Neural progenitor cell (in vitro differentiated cells): ENCODE measurements at regions not wholly inside any gene's neighbourhood (a gene's known extent, or its start where the extent isn't known, plus 50 kb on each side); places are given as distances from the start of the nearest gene placed in this dataset.

Experiments used
- DNase-seq: peaks from one replicate; pipeline ENCODE4 v3.0.0-alpha.2; 2016; ENCODE audit warnings: low spot score
- H2AFZ ChIP-seq: fragments of 200-600 bp; sonication (generic); replicated peaks from 2 replicates; pipeline ENCODE4 v1.6.1; 2016; ENCODE audit warnings: antibody characterized with exemption
- H3F3A ChIP-seq: fragments of 200-600 bp; sonication (generic); 2 replicates; pipeline ENCODE4 v1.6.1; 2016; ENCODE audit warnings: antibody characterized with exemption, low read depth
- H3K27ac ChIP-seq: fragments of 200-600 bp; sonication (generic); 2 replicates; pipeline ENCODE4 v1.5.1; 2016; ENCODE audit warnings: mild to moderate bottlenecking
- H3K27me3 ChIP-seq: fragments of 200-600 bp; sonication (generic); 2 replicates; pipeline ENCODE4 v1.6.1; 2016; ENCODE audit warnings: mild to moderate bottlenecking, moderate library complexity
- H3K36me3 ChIP-seq: fragments of 200-600 bp; sonication (generic); 2 replicates; pipeline ENCODE4 v1.5.1; 2016
- H3K4me1 ChIP-seq: fragments of 200-600 bp; sonication (generic); 2 replicates; pipeline ENCODE4 v1.6.1; 2016; ENCODE audit warnings: mixed run types
- H3K4me2 ChIP-seq: fragments of 200-600 bp; sonication (generic); 2 replicates; pipeline ENCODE4 v1.6.1; 2016
- H3K4me3 ChIP-seq: fragments of 200-600 bp; sonication (generic); 2 replicates; pipeline ENCODE4 v1.5.1; 2016
- H3K79me2 ChIP-seq: fragments of 200-600 bp; sonication (generic); 2 replicates; pipeline ENCODE4 v1.6.1; 2016; ENCODE audit warnings: low read depth
- H3K9ac ChIP-seq: fragments of 200-600 bp; sonication (generic); 2 replicates; pipeline ENCODE4 v1.6.1; 2016
- H3K9me3 ChIP-seq: fragments of 200-600 bp; sonication (generic); 2 replicates; pipeline ENCODE4 v1.5.1; 2016; ENCODE audit warnings: low read depth
- H4K20me1 ChIP-seq: fragments of 200-600 bp; sonication (generic); 2 replicates; pipeline ENCODE4 v1.6.1; 2016; ENCODE audit warnings: low read depth
- H3K27ac Mint-ChIP-seq: 3 replicates; pipeline ENCODE4 v1.8.0; 2021; ENCODE audit warnings: mixed read lengths
- H3K27me3 Mint-ChIP-seq: 2 replicates; pipeline ENCODE4 v1.8.0; 2022; ENCODE audit warnings: low read depth, mild to moderate bottlenecking, inconsistent platforms, moderate library complexity, mixed read lengths; ENCODE audit not compliant: insufficient read depth
- H3K36me3 Mint-ChIP-seq: 3 replicates; pipeline ENCODE4 v1.8.0; 2021; ENCODE audit warnings: mixed read lengths
- H3K4me1 Mint-ChIP-seq: 3 replicates; pipeline ENCODE4 v1.8.0; 2021; ENCODE audit warnings: mixed read lengths
- H3K4me3 Mint-ChIP-seq: 3 replicates; pipeline ENCODE4 v1.8.0; 2021; ENCODE audit warnings: mild to moderate bottlenecking, moderate library complexity, mixed read lengths
- H3K9me3 Mint-ChIP-seq: 3 replicates; pipeline ENCODE4 v1.8.0; 2020; ENCODE audit warnings: mixed read lengths
- EZH2 ChIP-seq: fragments of 200-600 bp; sonication (generic); IDR thresholded peaks from 2 replicates; pipeline ENCODE4 v1.6.1; 2017; ENCODE audit warnings: antibody characterized with exemption, mild to moderate bottlenecking, moderate library complexity
- EZH2phosphoT487 ChIP-seq: fragments of 200-600 bp; sonication (generic); IDR thresholded peaks from 2 replicates; pipeline ENCODE4 v1.6.1; 2017; ENCODE audit warnings: antibody characterized with exemption
- TF ChIP-seq, protein P1 (sequence below): fragments of 200-600 bp; sonication (generic); IDR thresholded peaks from 2 replicates; pipeline ENCODE4 v1.5.1; 2017; ENCODE audit warnings: antibody characterized with exemption, mild to moderate bottlenecking

DNA sequence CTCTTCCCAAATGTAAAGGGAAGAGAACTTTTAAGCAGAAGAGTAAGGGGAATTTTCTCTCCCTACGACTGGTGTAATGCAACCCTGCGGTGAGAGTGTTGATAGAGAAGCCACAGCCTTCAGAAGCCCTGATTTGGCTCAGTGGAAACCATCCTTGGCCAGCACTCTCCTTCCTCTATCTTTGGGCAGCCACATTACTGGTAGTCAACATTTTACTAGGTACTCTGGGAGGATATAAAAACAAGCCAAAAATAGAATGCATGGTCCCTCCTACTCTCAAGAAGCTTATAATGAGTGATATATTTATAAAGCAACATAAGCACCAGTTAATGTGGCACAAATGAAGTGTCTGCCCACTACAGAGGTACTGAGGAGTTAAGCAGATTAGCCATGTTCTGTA is 201.8 kb upstream of the NCAM1 start:
- Mint-ChIP-seq H3K36me3 (no peaks in the 10 kb centered on the region), H3K4me1 (peaks cover 17% of the 10 kb centered on the region), H3K9me3 (no peaks in the 10 kb centered on the region), H3K4me3 (no peak overlapping the region), H3K27me3 (peaks cover 2% of the 10 kb centered on the region), H3K27ac (no peak overlapping the region)
- Histone ChIP-seq H4K20me1 (no peaks in the 10 kb centered on the region), H3K9me3 (no peaks in the 10 kb centered on the region), H3K4me1 (peaks cover 17% of the 10 kb centered on the region), H3K4me2 (no peak overlapping the region), H2AFZ (no peak overlapping the region), H3K9ac (no peak overlapping the region), H3K79me2 (no peaks in the 10 kb centered on the region), H3K36me3 (no peaks in the 10 kb centered on the region), H3K27ac (no peak overlapping the region), H3F3A (no peaks in the 10 kb centered on the region), H3K27me3 (no peaks in the 10 kb centered on the region), H3K4me3 (no peak overlapping the region)
- TF ChIP-seq, protein P1, sequence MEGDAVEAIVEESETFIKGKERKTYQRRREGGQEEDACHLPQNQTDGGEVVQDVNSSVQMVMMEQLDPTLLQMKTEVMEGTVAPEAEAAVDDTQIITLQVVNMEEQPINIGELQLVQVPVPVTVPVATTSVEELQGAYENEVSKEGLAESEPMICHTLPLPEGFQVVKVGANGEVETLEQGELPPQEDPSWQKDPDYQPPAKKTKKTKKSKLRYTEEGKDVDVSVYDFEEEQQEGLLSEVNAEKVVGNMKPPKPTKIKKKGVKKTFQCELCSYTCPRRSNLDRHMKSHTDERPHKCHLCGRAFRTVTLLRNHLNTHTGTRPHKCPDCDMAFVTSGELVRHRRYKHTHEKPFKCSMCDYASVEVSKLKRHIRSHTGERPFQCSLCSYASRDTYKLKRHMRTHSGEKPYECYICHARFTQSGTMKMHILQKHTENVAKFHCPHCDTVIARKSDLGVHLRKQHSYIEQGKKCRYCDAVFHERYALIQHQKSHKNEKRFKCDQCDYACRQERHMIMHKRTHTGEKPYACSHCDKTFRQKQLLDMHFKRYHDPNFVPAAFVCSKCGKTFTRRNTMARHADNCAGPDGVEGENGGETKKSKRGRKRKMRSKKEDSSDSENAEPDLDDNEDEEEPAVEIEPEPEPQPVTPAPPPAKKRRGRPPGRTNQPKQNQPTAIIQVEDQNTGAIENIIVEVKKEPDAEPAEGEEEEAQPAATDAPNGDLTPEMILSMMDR: no peak
- TF ChIP-seq EZH2phosphoT487 (no peak), EZH2 (no peak)
- no peak for DNase-seq

DNA sequence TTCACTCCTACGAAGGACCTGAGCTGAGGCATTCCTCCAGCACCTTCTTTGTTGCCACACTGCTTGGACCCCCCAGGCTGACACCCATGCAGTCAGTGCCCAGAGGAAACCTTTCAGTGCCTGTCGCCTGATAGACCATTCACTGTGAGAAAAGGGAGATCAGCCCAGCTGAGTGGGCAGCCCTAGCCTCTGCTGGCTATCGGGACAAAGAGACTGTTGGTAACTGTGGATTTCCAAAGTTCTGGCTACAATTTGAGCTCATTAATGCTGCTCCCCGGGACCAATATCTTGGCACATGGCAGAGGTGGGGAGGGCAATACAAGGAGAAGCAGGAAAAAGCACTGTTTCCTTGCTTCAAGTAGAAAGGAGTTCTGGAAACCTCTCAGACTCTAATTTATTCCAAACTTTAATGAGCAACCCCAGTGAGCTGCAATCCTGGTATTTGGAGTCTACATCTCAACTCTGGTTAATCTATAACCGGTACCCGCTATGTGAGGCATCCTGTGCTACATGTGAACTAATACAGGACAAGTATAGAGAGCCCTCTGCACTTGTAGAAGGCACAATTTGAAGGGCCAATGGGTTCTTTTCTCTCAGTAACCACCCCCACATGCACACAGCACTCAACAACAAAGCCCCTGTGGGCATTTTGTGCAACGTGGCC is 200.7 kb upstream of the NCAM1 start:
- H3K36me3 Mint-ChIP-seq: no peaks in the 10 kb centered on the region
- H3K9me3 Mint-ChIP-seq: no peaks in the 10 kb centered on the region
- Histone ChIP-seq H4K20me1 (no peaks in the 10 kb centered on the region), H3F3A (no peaks in the 10 kb centered on the region), H3K27ac (no peak overlapping the region), H3K4me3 (no peak overlapping the region), H3K4me2 (no peak overlapping the region), H3K9ac (no peak overlapping the region), H3K9me3 (no peaks in the 10 kb centered on the region), H3K36me3 (no peaks in the 10 kb centered on the region), H3K79me2 (no peaks in the 10 kb centered on the region), H3K27me3 (no peaks in the 10 kb centered on the region), H2AFZ (no peak overlapping the region), H3K4me1 (peaks cover 17% of the 10 kb centered on the region)
- peaks cover 4% of the 10 kb centered on the region for H3K27me3 Mint-ChIP-seq
- H3K27ac Mint-ChIP-seq: no peak overlapping the region
- DNase-seq: no peak
- no peak overlapping the region for H3K4me3 Mint-ChIP-seq
- TF ChIP-seq EZH2phosphoT487 (no peak), EZH2 (no peak)
- TF ChIP-seq, protein P1: no peak
- peaks cover 19% of the 10 kb centered on the region for H3K4me1 Mint-ChIP-seq

DNA sequence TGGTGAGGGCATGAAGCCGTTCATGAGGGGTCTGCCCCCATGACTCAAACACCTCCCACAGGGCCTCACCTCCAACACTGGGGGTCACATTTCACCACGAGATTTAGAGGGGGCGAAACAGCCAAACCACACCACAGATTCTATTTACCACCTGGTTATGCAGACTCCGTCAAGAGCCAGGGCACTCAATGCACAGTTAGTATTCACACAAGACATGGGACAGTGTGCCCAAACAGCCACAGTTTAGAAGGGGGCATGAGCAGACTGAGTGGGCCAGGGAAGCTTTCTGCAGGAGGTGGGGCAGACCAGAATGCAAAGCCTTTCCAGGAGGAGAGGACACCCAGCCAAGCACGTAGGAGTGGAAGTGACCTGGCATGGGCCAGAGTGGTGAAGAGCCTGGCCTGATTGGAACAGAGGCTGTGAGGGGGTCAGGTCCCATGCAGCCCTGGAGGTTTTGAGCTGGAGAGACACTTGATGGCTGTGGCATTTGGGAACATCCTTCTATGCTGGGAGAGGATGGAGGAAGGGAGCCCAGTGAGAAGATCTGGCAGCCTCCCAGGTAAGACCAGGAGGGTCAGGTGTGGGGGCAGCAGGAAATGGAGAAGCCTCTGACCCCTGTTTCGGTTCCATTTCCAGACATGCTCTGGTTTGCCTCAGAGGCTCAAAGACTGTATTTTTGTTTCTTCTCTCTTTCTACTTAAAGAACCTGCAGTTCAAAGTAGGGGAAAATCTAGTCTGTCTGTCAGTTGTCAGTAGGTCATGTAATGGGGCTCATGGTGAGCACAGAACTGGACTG is 199.1 kb upstream of the NCAM1 start:
- Mint-ChIP-seq H3K9me3 (no peaks in the 10 kb centered on the region), H3K27me3 (peaks cover 4% of the 10 kb centered on the region), H3K4me3 (no peak overlapping the region), H3K27ac (no peak overlapping the region), H3K4me1 (peaks cover 20% of the 10 kb centered on the region), H3K36me3 (no peaks in the 10 kb centered on the region)
- Histone ChIP-seq H3K4me1 (peaks cover 17% of the 10 kb centered on the region), H3K4me2 (no peak overlapping the region), H4K20me1 (no peaks in the 10 kb centered on the region), H3K27ac (no peak overlapping the region), H3K79me2 (no peaks in the 10 kb centered on the region), H3K36me3 (no peaks in the 10 kb centered on the region), H3K27me3 (no peaks in the 10 kb centered on the region), H2AFZ (no peak overlapping the region), H3K9me3 (no peaks in the 10 kb centered on the region), H3K4me3 (no peak overlapping the region), H3F3A (no peaks in the 10 kb centered on the region), H3K9ac (no peak overlapping the region)
- DNase-seq: no peak
- no peak for TF ChIP-seq EZH2phosphoT487
- TF ChIP-seq EZH2: no peak
- TF ChIP-seq, protein P1: no peak
